ENCODE measurements at regions not wholly inside any gene's neighbourhood (a gene's known extent, or its start where the extent isn't known, plus 50 kb on each side); places are given as distances from the start of the nearest gene placed in this dataset.

- TF ChIP-seq CTCF (IDR thresholded peaks at IDR 0.05) (no peak), POLR2A (IDR thresholded peaks at IDR 0.05) (no peak)
Observed at GRCh38 chr3:182708810-182709209, 84.5 kb upstream of the ATP11B start.

Data from uterus (tissue), 2 donors.